GM19395 (cell line): ENCODE measurements at regions not wholly inside any gene's neighbourhood (a gene's known extent, or its start where the extent isn't known, plus 50 kb on each side); places are given as distances from the start of the nearest gene placed in this dataset.
A peak's percentile ranks its signal among the peaks of the same experiment; 100 is the strongest.

Experiments
- ATAC-seq: cut with Tn5 transposase; IDR thresholded peaks from one replicate; pipeline ENCODE4 v1.9.1; 2021; ENCODE audit warnings: mild to moderate bottlenecking, moderate library complexity; ENCODE audit not compliant: unreplicated experiment

GRCh38 chr11:95692526-95693260, 96.9 kb downstream of the FAM76B start:
- no peak for ATAC-seq

GRCh38 chr11:95690100-95690499, 99.5 kb downstream of the FAM76B start:
- ATAC-seq: no peak

- ATAC-seq: no peak
Observed at GRCh38 chr11:95688501-95689222, 100.9 kb downstream of the FAM76B start.

- no peak for ATAC-seq
Observed at GRCh38 chr11:95688015-95688414, 101.6 kb downstream of the FAM76B start.

GRCh38 chr11:95686265-95686664, 103.3 kb downstream of the FAM76B start:
- ATAC-seq: no peak

GRCh38 chr11:95684701-95685100, 104.9 kb downstream of the FAM76B start:
- no peak for ATAC-seq

GRCh38 chr11:95684170-95684569, 105.4 kb downstream of the FAM76B start:
- ATAC-seq: no peak

- no peak for ATAC-seq
Observed at GRCh38 chr11:95682552-95682951, 107.0 kb downstream of the FAM76B start.

- peak; percentile 91 for ATAC-seq
Observed at GRCh38 chr11:95680169-95680929, 109.2 kb downstream of the FAM76B start.

- no peak for ATAC-seq
Observed at GRCh38 chr11:95678988-95679387, 110.6 kb downstream of the FAM76B start.

- no peak for ATAC-seq
Observed at GRCh38 chr11:95676308-95676707, 113.3 kb downstream of the FAM76B start.

- no peak for ATAC-seq
Observed at GRCh38 chr11:95675585-95675984, 114.0 kb downstream of the FAM76B start.

GRCh38 chr11:95674657-95675358, 114.8 kb downstream of the FAM76B start:
- no peak for ATAC-seq

- no peak for ATAC-seq
Observed at GRCh38 chr11:95671768-95672167, 117.8 kb downstream of the FAM76B start.

GRCh38 chr11:95668131-95668530, 121.5 kb downstream of the FAM76B start:
- no peak for ATAC-seq

- ATAC-seq: no peak
Observed at GRCh38 chr11:95661162-95661561, 128.4 kb downstream of the FAM76B start.

GRCh38 chr11:95660038-95660437, 129.5 kb downstream of the FAM76B start:
- no peak for ATAC-seq

GRCh38 chr11:95659088-95659487, 130.5 kb downstream of the FAM76B start:
- no peak for ATAC-seq

GRCh38 chr11:95655536-95655935, 134.0 kb downstream of the FAM76B start:
- ATAC-seq: no peak

- no peak for ATAC-seq
Observed at GRCh38 chr11:95653680-95654079, 135.9 kb downstream of the FAM76B start.

- no peak for ATAC-seq
Observed at GRCh38 chr11:95653099-95653498, 136.5 kb downstream of the FAM76B start.
